GM19240 (cell line): ENCODE measurements at regions not wholly inside any gene's neighbourhood (a gene's known extent, or its start where the extent isn't known, plus 50 kb on each side); places are given as distances from the start of the nearest gene placed in this dataset.
"Not testable (repeated sequence)": the region's sequence is repeated elsewhere in the genome, so short reads cannot be mapped to it uniquely, and the experiment has no call there.

Experiments used
- DNase-seq: peaks from one replicate; pipeline ENCODE4 v3.0.0; 2011; ENCODE audit warnings: low spot score; ENCODE audit not compliant: insufficient read length

DNA sequence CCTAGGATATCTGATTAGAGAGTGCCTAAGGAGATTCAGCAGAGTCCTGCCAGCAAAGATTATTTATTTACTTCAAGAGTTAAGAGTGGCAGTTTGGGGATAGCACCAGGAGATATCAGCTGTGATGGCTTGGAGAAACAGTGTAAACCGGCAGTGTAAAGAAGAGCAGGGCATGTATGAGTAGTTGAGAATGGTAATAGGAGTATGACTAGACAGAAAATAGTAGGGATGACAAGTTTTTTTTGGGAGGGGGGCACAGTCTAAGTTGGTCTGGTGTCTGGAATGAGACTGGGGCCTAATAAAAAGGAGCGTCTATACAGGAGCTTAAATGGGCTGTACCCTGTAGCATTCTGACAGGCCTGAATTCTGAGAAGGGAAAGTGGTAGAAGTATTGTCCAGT, 181.8 kb upstream of the TRPC7 start:
- not testable (repeated sequence) for DNase-seq

DNA sequence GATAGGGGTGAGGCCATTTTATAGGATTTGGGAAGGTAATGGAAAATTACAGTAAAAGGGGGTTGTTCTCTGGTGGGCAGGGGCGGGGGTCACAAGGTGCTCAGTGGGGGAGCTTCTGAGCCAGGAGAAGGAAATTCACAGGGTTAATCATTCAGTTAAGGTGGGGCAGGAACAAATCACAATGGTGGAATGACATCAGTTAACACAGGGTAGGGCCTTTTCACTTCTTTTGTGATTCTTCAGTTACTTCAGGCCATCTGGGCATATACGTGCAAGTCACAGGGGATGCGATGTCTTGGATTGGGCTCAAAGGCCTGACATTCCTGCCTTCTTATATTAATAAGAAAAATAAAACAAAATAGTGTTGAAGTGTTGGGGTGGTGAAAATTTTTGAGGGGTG, 181.1 kb upstream of the TRPC7 start:
- DNase-seq = not testable (repeated sequence)

DNA sequence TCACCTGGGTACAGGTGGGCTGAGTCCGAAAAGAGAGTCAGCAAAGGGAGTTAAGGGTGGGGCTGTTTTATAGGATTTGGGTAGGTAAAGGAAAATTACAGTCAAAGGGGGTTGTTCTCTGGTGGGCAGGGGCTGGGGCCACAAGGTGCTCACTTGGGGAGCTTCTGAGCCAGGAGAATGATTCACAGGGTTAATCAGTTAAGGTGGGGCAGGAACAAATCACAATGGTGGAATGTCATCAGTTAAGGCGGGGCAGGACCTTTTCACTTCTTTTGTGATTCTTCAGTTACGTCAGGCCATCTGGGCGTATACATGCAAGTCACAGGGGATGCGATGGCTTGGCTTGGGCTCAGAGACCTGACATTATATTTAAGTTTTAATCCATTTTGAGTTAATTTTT, 179.7 kb upstream of the TRPC7 start:
- not testable (repeated sequence) for DNase-seq

DNA sequence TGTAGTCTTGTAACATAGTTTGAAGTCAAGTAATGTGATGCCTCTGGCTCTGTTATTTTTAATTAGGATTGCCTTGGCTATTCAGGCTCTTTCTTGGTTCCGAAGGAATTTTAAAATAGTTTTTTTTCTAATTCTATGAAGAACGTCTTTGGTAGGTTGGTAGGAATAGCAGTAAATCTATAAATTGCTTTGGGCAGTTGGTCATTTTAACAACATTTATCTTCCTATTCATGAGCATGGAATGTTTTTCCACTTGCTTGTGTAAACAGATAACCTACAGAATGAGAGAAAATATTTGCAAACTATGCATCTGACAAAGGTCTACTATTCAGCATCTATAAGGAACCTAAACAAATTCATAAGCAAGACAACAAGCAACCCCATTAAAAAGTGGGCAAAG, 173.2 kb upstream of the TRPC7 start:
- no peak for DNase-seq

DNA sequence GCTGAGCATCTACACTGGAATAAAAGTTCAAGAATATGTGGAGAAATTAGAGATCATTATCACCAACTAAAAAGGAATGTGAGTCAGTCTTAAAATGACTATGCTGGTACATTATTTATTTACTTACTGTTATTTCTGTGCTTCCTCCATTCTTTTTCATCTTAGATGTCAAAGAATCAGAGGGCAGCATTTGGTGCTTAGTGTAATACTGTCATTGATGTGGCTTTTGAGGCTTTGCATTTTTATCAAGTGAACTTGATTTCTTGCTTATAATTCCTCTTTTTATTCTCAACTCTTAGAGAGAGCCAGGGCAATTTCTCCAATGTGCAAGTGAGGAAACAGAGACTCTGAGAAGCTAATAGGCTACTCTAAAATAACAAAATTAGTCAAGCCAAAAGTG, 163.7 kb upstream of the TRPC7 start:
- DNase-seq = no peak

DNA sequence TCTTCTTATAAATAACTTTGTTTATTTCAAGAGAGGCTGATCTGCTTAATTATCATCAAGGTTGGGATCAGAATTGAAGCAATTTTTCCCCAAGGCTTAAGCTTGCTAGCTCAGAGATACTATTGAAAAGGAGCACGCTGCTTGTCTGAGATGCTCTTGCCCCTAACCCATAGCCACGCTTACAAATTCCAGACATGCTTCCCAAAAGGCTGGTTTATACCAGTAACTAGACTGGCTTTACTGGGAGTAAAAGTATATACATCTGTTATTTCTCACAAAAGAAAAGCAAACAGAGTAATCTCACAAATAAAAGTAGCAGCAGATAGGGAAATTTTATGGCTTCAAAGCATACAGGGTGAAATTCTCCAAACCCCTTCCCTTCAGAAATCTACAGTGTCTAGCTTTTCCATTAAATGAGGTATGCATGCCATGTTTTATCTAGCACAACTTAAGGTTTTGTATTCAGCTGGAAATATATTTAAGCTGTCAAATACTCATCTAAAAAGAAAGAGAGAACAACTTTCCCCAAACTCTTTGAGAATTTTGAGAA, 163.2 kb upstream of the TRPC7 start:
- DNase-seq = no peak

DNA sequence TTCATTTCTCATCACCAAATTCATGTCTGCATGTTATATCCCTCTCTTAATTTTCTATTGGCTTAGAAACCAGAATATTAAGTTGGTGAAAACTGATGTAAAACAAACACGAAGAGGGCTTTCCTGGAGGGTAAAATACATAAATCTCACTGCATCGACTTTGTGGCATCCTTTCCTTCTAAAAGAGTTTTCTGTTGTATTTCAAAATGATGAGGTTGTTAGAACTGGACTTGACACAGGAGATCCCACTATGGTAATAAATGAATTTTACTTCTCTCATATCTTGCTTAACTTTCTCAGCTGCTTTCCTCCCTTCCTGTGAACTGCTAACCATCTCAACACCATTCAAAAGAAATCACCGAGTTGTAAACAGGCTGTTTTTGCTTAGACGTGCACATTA, 162.0 kb upstream of the TRPC7 start:
- no peak for DNase-seq

DNA sequence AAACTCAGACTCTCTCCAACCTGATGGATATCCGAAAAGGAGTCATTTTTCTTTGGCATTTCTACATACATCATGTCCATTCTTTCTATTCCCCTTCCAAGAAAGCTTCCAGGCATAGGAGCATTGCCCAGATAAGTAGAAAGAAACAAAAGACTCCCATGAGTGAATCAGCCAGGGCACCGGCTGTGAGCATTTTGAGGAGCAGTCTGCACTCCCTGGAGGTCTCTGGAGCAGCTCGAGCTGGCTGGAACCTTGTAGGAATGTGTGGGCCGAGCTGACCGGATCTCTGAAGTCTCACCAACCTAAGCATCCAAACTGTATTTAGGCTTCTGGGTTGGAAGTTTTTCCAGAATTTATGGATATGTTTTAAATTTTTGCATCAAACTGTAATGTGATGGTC, 161.4 kb upstream of the TRPC7 start:
- no peak for DNase-seq

DNA sequence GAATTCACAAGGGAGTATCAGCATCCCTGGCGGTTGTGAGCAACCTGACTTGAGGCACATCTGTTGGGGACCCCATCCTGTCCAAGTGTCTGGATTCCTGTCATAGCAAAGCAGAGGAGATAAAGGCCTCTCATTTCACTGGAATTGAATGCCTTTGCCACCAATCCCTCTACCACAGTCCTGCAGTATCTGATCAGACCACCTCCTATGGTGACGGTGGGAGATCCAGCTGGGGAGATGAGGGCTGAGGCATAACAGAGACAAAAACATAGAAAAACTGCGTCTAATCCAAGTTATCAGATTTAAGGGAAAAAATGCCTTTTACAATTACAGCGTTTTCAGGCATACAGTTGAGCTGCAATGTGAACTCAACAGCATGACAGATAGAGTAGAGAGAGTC, 160.7 kb upstream of the TRPC7 start:
- DNase-seq = no peak

DNA sequence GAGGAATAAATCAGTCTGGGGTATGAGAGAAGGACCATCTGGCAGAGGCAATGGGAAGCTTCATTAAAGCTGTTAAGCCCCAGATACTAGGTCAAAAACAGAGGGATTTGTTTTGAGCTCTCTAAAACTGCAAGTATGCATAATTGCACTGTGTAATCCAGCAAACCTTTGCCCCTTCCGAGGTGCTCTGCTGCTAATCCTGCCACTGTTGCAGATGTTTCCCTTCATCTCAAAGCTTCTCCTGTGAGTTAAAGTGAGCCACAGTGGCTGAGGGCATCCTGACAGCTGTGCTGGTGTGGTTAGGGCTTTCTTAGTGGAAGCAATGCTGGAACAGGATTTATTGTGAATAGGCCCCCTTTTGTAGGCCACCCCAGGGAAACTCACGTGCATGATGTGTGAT, 160.3 kb upstream of the TRPC7 start:
- DNase-seq = no peak

DNA sequence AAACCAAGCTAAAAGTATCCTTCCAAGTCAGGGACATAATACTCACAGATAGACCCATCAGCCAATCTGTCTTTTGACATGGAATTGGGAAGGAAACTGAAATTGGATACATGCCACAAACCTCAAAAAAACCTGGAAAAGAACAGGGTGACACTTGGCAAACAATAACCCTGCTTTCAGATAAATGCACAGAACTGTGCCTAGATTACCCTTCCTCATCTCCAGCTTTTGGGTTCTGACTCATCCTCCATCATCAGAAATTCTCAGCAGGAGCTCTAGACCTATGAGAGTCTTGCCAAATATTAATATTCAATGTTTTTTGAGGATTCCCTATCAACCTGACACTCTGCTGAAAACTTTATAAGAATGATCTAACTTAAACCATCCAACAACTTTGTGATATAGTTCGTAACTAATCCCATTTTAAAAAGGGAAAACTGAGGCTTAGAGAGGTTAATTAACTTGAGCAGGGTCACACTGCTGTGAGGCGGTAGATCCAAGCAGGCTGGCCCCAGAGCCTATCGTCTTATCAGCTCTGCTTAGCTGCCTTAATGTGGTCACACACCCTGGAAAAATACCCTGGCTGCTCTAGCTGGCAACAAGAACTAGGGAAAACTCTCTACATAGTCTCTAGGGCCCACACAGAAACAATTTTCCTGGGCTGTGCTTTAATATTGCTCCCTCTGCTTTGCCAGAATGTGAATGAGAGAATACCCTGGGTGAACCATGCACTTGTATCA, 157.0 kb upstream of the TRPC7 start:
- no peak for DNase-seq

DNA sequence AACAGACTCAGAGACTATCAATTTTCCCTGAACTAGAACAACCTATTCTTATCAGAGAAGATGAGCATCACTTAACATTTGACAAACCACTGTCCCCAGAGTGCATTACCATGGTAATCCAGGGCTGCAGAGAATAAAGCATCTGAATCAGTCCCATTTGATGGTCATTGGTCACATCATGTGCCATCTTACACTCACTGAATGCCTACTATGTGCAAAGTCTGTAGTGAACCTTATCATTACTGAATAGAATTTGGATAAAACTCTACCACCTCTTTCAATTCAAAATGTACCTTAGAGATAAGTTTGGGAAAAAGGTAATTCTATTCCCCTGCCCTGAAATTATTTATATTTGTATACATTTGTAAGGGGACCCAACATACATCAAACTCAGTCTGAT, 156.4 kb upstream of the TRPC7 start:
- no peak for DNase-seq

DNA sequence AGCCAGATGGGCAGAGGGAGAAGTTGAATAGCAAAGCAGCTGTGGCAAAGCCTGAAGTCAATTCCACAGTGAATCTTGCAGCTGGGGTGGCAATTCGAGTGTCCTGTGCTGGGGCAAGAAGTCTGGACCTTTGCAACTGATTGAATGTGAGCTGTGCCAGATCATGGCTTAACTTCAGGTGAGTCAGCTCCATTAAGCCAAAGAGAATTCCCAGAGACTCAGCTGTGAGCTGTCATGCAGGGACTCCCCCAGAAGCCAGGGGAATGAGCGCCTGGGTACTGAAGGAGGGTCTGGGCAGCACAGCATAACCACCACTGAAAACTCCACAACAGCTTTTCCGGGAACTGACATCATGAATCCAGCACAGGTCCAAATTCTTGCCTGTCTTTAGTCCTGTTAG, 153.5 kb upstream of the TRPC7 start:
- DNase-seq = no peak

DNA sequence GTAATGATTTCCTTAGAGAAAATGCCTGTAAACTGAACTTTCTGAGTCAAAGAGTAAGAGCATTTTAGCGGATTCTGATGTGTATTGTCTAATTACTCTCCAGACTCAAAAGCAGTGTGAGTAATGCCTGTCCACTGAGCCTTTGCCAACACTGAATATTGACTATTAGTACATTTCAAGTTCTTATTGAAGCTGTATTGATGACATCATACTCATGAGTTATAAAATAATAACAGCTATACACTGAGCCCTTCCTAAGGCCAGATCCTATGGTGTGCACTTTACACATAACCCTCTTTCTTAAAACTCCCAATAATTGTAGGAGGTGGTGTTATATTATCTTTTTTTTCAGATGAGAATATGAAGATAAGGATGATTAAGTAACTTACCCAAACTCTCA, 152.8 kb upstream of the TRPC7 start:
- no peak for DNase-seq

DNA sequence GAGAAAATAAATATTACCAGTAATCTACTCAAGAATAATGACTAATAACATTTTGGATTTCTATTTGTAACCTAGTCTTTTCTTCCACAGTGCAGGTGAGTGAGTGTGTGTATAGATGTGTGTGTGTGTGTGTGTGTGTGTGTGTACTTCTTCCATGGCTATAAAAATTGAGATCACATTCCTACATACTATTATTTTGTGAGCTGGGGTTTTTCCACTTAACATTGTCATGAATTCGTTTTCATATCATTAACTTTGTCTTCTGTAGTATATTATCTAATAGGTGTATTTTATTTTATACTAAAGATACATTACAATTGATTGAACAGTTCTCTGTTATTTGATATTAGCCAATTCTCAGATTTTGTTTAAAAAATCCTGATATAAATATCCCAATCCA, 152.4 kb upstream of the TRPC7 start:
- no peak for DNase-seq

DNA sequence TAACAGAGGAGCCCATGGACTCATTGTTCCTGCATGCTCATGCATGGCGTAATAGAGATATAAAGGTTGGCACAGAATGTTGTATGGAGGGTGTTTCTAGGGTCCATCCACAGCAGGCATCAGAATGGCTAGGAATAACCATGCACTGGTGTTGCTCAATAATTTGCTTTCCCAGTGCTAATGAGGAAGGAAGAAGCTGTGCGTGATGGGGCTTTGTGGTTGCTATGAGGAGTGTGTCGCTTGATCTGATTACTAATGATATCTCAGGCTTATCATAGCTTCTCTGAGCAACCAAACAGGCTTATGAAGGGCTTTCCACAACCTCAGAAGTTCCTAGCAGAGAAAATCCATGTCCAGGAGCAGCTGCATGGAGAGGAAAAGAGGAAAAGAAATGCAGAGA, 151.3 kb upstream of the TRPC7 start:
- DNase-seq = no peak

DNA sequence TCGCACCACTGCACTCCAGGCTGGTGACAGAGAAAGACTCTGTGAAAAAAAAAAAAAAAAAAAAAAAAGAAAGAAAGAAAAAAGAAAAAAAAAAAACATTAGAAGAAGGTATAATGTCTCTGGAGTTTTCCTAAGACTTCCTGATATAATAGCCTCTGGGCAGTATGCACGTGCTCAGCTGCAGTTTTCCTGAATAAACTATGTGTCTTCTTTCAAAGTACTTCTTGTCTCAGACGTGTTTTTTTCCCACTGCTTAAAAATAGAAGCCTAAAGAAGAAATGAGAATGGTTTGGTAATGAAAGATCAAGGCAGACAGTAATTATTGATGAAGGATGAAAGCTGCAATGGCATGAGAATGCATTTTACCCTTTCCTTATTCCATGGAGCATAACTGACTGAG, 148.1 kb upstream of the TRPC7 start:
- DNase-seq = no peak

DNA sequence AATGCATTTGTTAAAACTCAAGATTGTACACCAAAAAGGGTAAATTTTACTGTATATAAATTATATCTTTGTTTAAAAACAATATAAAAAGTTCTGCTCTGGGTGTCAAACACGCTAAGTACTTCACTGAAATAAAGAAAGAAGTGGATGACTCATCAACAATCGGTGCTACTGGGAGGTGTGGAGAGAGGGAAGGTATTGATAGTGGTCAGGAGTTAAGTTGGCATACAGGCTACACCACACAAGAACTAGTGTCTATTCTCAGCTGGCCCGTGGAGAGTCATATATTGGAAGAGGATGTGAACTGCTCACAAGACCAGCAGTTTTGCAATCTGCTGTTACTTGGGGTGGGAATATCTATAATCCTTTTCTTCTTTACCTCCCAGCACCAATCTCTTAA, 145.7 kb upstream of the TRPC7 start:
- DNase-seq = no peak

DNA sequence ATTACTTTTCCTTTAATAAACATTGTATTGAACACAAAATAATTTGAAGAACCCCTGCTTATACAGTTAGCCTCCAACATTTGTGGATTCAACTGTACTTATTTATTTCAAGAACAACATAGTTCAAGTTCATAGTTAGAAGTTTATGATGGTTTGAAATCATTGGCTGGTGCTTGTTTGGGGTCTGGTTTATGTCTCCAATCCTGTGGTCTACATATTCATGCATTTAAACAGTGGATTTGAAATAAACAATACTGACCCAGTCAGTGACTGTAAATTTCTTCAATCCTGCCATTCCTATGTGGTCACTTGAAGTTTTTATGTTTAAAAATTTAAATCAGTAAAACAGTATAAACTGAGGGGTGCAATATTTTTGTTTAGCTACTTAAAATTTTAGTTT, 145.1 kb upstream of the TRPC7 start:
- DNase-seq = no peak

DNA sequence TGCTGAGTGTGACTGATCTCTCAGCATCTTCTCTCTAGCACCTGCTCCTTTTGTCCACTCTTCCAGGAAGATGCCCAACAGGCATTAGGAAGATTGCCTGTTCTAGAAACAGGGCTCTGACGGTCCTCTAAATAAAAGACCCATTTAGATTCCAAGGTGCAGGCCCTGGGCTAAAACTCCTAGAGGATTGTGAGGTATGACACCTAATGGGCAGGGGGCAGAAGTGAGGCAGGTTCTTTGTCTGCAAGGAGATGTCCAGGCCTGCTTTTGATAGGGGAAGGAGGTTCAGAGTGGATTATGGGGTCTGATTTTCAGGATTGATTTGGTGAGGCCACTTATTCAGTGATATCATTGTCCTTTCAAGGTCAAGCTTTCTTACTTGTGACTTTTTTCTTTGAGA, 140.8 kb upstream of the TRPC7 start:
- DNase-seq = no peak

DNA sequence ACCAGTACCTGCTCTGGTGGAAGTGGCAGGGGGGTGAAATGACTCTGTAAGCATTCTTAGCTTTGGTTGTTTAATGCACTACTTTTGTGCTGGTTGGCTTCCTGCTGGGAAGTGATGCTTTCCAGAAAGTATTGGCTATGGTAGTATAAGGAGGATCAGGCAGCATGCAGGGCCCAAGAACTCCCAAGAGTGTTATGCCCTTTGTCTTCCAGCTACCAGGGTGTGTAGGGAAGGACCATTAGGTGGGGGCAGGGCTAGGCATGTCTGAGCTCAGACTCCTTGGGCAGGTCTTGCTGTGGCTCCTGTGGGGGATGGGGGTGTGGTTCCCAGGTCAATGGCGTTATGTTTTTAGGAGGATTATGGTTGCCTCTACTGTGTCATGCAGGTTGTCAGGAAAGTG, 135.8 kb upstream of the TRPC7 start:
- DNase-seq = no peak

DNA sequence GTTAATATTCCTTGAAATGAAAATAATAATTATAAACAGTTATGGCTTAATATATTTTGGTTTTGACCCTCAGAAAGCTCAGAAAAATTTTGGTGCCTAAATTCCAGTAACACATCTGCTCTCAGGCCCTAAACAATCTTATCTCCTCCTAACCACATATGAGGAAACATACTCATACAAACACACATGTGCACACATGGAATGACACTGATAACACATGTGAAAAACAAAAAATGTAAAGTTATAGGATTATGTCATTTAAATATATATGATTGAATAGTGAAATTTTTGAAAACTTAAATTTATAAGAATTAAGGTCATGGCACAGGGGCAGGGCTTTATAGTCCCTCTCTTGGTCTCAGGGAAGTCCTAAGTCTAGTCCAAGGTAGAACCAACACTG, 127.2 kb upstream of the TRPC7 start:
- DNase-seq = no peak

DNA sequence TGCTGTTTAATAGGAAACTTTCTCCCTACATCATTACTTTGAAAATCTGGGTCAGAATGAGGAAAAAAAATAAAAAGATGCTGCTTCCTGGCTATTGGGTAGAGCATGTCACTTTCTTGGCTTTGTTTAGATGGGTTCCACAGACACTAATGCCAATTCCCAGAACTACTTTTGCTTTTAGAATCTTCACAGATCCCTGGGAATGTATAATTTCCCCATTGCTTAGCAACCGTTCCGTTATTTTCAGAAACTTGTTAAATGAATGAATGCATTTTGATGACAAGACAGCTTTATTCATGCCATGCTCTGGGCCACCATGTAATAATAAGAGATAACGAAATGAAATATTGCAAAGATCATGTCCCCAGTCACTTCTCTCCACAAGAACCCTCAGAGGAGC, 126.5 kb upstream of the TRPC7 start:
- no peak for DNase-seq
